ENCODE measurements at regions not wholly inside any gene's neighbourhood (a gene's known extent, or its start where the extent isn't known, plus 50 kb on each side); places are given as distances from the start of the nearest gene placed in this dataset.

GRCh38 chr5:33321026-33321425 is 119.7 kb upstream of the TARS1 start:
- TF ChIP-seq CTCF (conservative IDR thresholded peaks at IDR 0.05): no peak
- H3K27ac ChIP-seq: no peak overlapping the region

GRCh38 chr5:33322632-33323031 is 118.1 kb upstream of the TARS1 start:
- no peak overlapping the region for H3K27ac ChIP-seq
- TF ChIP-seq CTCF (conservative IDR thresholded peaks at IDR 0.05): no peak

- no peak for TF ChIP-seq CTCF (conservative IDR thresholded peaks at IDR 0.05)
- no peak overlapping the region for H3K27ac ChIP-seq
Observed at GRCh38 chr5:33324667-33325307, 116.0 kb upstream of the TARS1 start.

- no peak overlapping the region for H3K27ac ChIP-seq
- no peak for TF ChIP-seq CTCF (conservative IDR thresholded peaks at IDR 0.05)
Observed at GRCh38 chr5:33328818-33329217, 111.9 kb upstream of the TARS1 start.

GRCh38 chr5:33329891-33330290 is 110.9 kb upstream of the TARS1 start:
- H3K27ac ChIP-seq: no peak overlapping the region
- TF ChIP-seq CTCF (conservative IDR thresholded peaks at IDR 0.05): no peak

GRCh38 chr5:33330426-33330825 is 110.3 kb upstream of the TARS1 start:
- no peak for TF ChIP-seq CTCF (conservative IDR thresholded peaks at IDR 0.05)
- no peak overlapping the region for H3K27ac ChIP-seq

GRCh38 chr5:33330992-33331391 is 109.8 kb upstream of the TARS1 start:
- no peak for TF ChIP-seq CTCF (conservative IDR thresholded peaks at IDR 0.05)
- H3K27ac ChIP-seq: no peak overlapping the region

Measured in VCaP (cell line).